ENCODE measurements at regions not wholly inside any gene's neighbourhood (a gene's known extent, or its start where the extent isn't known, plus 50 kb on each side); places are given as distances from the start of the nearest gene placed in this dataset.
"Not testable (repeated sequence)": the region's sequence is repeated elsewhere in the genome, so short reads cannot be mapped to it uniquely, and the experiment has no call there.

DNA sequence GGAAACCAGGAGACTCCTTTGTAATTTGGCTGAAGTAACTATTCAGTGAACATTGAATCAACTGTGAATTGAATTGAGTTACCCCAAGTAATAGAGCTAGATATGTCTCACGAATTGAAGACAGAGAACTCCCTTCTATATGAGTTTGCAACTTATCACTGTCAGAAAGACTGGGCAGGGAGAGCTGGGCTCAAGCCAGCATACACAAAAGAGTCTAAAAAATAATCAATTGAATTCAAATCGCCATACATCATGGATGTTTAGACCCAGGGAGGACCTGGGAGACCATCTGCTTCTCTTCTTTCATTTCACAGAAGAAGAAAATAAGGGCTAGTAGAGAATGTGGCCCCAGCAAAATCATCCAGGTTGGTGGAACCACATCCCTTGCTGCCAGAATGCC, 503.1 kb upstream of the AUTS2 start:
- DNase-seq (ENCODE audit: low spot score), result no peak

DNA sequence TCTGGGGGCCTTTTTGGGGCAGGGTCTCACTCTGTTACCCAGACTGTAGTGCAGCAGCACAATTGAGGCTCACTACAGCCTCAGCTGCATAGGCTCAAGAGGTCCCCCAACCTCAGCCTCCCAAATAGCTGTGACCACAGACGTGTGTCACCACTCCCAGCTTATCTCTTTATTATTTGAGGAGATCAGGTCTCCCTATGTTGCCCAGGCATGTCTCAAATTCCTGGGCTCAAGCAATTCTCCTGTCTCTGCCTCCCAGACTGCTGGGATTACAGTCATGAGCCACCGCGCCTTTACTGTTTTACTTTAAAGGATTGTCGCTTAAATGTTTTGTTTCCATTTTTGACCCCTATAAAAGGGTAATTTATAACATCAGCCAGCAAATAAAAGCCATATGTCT, 502.6 kb upstream of the AUTS2 start:
- DNase-seq (ENCODE audit: low spot score), result no peak

DNA sequence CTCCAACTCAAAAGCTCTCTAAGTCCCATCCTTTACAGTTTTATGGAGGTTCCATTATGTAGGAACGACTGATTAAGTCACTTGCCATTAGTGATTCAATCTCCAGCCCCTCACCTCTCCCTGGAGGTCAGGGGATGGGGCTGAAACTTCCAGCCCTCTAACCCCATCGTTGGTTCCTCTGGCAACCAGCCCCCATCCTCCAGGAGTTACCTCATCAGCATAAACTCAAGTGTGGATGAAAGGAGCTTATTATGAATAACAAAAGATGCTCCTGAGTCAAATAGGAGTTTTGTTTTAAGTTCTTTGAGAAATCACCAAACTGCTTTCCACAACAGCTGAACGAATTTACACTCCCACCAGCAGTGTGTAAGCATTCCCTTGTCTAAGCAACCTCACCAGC, 494.3 kb upstream of the AUTS2 start:
- no peak for DNase-seq (ENCODE audit: low spot score)

DNA sequence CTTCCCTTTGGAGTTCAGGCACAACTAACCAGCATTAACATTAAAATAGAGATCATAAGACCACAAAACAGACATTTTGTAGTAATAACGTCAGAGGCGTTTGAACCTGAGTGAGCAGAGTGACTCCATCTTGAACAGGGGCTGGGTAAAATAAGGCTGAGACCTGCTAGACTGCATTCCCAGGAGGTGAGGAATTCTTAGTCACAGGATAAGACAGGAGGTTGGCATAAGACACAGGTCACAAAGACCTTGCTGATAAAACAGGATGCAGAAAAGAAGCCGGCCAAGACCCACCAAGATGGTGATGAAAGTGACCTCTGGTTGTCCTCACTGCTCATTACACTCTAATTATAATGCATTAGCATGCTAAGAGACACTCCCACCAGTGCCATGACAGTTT, 493.2 kb upstream of the AUTS2 start:
- no peak for DNase-seq (ENCODE audit: low spot score)

DNA sequence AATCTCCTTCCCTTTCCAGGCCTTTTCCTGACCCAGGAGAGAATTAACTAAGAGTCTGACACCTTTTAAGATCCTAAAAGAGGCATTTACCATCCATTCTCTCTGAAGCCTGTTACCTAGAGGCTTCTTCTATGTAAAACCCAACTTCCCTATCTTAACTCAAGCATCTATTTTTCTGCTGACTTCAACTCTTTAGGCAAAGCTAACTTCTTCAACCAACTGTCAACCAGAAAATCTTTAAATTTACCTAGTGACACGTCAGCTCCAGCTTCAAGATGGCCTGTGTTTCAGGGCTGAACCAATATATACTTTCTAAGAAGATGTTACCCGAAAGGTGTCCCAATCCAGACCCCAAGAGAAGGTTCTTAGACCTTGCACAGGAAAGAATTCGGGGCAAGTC, 492.3 kb upstream of the AUTS2 start:
- no peak for DNase-seq (ENCODE audit: low spot score)

DNA sequence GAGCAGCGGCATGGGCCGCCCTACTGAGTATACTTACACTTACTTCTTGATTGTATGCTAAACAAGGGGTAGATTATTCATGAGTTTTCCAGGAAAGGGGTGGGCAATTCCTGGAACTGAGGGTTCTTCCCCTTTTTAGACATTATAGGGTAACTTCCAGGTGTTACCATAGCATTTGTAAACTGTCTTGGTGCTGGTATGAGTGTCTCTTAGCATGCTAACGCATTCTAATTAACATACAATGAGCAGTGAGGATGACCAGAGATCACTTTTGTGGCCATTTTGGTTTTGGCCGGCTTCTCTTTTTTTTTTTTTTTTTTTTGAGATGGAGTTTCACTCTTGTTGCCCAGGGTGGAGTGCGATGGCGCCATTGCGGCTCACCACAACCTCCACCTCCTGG, 491.8 kb upstream of the AUTS2 start:
- not testable (repeated sequence) for DNase-seq (ENCODE audit: low spot score)

DNA sequence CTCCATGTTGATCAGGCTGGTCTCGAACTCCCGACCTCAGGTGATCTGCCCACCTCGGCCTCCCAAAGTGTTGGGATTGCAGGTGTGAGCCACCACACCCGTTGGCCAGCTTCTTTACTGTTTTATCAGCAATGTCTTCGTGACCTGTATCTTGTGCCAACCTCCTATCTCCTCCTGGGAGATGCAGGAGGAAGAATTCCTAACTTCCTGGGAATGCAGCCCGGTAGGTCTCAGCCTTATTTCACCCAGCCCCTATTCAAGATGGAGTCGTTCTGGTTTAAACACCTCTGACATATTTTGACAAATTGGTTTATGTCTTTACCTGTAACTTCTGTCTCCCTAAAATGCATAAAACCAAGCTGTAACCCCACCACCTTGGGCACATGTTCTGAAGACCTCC, 491.3 kb upstream of the AUTS2 start:
- not testable (repeated sequence) for DNase-seq (ENCODE audit: low spot score)

DNA sequence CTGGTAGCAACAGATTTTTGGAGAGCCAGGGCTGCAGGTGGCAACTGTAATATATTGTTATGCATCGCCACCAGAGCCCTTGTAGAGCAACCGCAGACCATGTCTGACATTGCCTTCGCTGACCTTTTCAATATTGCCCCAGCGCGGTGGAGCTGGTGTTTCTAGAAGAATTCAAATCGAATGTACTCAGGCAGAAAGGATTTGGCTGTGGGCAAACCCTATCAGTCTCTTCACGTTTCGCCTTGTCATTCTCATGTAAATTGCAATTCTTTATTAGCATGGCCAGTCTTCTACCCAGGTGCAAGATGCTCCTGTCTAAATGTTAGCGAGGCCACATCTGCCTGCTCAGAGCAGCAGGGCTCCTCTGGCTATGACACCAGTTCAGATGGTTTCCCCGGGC, 490.2 kb upstream of the AUTS2 start:
- DNase-seq (ENCODE audit: low spot score), result no peak

DNA sequence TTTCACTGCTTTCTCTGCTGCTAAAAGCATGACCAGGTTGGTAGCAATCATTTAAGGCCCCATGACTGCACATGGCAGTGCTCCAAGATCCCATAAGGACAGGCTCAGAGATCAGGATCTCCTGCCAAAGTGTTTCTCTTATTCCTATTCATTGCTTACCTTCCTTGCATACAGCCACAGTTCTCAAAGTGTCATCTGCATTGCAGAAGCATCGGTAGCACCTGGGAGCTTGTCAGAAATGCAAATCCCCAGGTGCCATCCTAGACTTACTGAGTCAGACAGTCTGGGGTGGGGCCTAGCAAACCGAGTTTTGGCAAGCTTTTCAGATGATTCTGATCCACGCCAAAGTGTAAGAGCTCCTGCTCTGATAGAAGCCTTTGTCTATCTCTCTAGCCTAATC, 489.0 kb upstream of the AUTS2 start:
- no peak for DNase-seq (ENCODE audit: low spot score)

DNA sequence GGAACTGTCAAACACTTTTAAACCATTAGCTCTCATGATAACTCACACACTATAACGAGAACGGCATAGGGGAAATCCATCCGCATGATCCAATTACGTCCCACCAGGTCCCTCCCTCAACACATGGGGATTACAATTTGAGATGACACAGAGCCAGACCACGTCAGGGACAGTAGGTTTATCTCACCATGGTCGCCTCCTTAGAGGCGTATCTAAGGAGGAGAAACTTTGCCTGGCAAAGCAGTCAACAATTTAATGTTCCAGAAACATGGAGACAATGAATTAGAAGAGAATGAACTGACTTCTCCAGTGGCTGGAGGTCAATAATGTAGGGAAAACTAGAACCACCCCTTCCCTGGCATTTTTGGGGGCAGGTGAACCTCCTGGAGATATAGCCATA, 488.4 kb upstream of the AUTS2 start:
- no peak for DNase-seq (ENCODE audit: low spot score)

DNA sequence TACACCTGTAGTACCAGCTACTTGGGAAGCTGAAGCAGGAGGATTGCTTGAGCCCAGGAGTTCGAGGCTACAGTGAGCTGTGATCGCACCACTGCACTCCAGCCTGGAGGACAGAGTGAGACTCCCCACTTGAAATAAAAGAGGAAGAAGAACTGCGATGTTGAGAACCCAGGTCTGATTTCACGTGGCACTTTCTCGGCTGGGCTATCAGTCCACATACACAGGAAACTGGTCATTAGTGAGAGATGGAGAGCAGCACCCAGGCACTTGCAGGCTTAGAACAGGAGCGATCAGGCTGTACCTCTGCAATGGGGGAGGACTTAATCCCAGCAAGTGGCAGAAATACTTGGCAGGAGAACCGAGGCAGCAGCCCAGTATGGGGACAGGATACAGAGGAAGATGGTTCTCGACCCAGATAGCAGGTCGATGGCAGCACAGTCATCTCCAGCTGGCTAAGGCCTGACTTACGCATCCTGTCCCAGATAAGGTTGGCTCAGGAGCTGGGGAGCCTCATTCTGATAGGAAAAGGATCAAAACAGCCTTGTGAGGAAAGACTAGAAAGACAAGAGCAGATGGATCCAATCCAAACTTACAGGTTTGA, 487.7 kb upstream of the AUTS2 start:
- no peak for DNase-seq (ENCODE audit: low spot score)

DNA sequence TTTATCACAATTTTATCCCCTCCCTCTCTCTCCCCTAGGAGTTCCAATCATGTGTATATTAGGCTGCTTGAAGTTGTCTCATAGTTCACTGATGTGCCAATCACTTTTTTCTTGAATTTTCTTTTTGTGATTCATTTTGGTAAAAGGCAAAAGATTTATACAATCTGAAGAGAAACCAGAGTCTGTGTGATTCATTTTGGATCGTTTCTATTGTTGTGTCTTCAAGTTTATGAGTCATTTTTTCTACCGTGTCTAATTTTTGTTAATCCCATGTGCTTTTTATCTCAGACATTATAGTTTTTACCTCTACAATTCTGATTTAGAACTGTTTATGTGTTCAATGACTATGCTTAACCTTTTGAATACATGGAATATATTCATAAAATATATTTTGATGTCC, 483.9 kb upstream of the AUTS2 start:
- no peak for DNase-seq (ENCODE audit: low spot score)

DNA sequence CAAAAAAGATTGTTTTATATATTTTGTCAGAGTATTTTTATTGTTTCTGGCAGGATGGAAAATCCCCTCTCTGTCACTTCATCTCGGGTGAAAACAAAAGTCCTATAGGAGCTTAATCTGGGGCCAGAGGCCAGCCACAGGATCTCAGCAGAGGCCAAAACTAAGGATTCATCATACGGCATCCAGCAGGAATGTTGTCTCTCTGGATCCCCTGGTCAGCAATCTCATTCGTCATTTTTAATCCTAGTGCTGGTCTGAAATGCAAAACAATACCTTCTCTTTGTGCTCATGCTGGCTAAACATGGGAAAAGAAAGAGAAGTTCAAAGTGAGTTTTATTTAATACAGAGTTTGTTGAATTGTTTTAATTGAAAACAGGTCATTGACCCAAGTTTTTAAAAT, 482.5 kb upstream of the AUTS2 start:
- DNase-seq (ENCODE audit: low spot score), result no peak

DNA sequence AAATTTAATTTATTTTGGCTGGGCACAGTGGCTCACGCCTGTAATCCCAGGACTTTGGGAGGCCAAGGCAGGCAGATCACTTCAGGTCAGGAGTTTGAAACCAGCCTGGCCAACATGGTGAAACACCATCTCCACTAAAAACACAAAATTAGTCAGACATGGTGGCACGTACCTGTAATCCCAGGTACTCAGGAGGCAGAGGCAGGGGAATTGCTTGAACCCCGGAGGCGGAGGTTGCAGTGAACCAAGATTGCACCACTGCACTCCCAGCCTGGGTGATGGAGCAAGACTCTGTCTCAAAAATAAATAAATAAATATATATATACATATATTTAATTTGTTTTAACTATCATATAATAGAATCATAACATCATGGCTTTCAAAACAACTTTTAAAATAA, 482.1 kb upstream of the AUTS2 start:
- not testable (repeated sequence) for DNase-seq (ENCODE audit: low spot score)

DNA sequence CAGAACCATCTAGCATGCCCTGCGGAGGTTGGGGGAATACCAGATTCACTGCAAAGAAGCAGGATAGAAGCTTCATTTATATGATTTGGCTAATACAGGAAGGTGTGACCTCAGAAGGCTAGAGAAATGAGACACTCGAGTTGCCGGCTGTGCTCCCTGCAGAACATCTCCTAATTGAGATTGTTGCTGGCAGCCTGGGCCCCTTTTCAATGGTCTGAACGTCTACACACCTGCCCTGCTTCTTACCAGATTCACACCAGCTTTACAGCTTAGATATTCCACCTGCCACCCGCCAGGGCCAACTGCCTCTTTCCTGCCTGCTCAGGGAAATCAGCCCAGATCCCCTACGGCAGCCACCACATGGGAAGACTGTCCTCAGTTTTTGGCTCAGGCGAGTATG, 475.3 kb upstream of the AUTS2 start:
- DNase-seq (ENCODE audit: low spot score), result no peak

DNA sequence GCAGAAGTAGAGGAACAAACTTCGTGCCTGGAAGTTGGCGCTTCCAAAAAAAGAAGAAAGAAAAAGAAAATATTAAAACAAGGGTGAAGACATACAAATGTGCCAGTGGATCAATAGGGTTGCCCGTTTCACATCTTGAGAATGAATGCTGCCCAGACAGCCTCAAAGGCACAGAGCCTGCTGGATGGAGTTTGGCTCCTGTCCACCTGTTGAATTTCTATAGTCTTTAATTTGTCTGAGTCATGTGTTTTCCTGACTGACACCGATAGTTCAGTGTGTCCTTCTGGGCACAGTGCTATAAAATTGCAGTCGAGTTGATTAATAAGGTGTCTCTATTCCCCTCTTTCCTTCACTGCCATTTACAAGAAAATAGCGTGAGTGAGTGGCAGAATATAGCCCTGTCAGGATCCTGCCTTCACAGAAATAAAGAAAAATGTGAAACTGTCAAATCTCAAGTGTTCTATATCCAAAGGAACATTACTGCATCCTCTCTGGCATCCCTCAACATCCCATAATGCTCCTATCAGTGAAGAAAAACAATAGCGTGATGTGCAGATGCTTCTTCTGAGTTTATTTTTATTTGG, 471.3 kb upstream of the AUTS2 start:
- no peak for DNase-seq (ENCODE audit: low spot score)

DNA sequence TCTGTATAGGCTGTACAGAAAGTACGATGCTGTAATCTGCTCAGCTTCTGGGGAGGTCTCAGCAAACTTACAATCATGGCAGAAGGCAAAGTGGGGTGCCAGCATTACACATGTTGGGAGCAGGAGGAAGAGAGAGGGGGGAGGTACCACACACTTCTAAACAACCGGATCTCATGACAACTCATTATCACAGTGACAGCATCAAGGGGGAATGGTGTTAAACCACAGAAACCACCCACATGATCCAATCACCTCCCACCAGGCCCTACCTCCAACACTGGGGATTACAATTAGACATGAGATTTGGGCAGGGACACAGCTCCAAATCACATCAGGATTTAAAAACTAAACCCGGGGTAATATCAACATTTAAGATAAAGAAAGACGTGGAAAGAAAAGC, 468.8 kb upstream of the AUTS2 start:
- no peak for DNase-seq (ENCODE audit: low spot score)

DNA sequence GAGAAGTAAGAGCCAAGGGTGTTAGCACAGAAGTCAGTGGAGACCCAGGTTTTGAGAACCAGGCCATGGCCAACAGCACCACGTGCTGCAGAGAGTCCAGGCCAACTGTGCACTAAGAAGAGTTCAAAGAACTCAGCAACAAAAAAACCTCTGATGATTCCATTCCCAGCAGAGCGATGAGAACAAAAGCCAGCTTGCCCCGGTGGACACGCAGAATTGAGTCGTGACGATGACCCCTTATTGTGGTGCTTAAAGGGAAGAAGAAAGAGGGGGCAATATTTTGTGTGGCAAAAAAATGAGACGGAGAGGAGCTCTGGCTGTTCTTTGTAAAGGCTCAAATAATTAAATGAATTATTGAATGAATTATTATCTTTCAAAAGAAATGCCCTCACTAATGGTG, 468.3 kb upstream of the AUTS2 start:
- DNase-seq (ENCODE audit: low spot score), result no peak

DNA sequence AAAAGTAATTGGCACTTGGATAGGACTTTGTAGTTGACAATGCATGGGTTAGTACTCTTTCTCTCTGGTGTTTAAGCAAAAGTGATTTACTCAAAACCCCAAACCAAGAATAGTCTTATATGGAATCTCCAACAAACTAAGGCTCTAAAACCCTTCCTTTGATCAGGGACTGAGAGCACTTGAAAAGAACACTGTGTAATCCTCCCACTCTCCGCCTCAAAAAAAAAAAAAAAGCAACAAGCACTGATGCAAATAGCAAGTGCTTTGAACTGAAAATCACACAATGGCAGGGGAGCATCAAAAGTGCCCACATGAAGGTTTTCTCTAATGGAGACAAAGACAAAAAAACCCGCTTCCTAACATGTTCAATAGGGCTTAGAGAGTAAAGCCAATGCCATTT, 467.9 kb upstream of the AUTS2 start:
- no peak for DNase-seq (ENCODE audit: low spot score)

DNA sequence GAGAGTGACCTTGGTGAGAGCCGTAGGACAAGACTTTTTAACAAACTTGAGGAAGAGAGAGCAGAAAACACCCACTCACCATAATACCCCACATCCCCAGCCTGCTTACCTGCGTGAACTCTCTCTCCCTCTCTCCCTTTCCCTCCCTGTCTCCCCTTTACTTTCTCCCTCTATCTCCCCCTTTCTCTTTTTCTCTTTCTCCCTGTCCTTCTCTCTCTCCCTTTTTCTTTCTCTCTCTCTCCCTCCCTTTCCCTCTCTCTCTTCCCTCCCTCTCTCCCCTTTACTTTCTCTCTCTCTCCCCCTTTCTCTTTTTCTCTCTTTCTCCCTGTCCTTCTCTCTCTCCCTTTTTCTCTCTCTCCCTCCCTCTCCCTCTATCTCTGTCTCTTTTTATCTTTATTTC, 464.0 kb upstream of the AUTS2 start:
- DNase-seq (ENCODE audit: low spot score), result no peak

DNA sequence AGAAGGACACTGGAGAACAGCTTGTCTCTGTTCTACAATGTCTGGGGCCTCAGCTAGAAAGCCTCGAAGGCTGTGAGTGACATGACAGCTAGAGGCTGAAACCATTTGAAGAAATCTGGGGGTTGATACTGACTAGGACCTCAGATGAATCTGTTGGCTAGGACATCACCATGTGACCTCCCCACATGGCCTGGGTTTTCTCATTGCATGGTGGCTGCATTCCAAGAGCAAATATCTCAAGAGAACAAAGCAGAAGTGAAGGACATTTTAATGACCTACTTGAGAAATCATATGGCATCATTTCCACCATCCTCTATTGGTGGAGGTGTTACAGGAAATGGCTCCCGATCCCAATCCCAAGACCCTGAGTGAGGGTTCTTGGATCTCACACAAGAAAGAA, 450.6 kb upstream of the AUTS2 start:
- DNase-seq (ENCODE audit: low spot score), result no peak

DNA sequence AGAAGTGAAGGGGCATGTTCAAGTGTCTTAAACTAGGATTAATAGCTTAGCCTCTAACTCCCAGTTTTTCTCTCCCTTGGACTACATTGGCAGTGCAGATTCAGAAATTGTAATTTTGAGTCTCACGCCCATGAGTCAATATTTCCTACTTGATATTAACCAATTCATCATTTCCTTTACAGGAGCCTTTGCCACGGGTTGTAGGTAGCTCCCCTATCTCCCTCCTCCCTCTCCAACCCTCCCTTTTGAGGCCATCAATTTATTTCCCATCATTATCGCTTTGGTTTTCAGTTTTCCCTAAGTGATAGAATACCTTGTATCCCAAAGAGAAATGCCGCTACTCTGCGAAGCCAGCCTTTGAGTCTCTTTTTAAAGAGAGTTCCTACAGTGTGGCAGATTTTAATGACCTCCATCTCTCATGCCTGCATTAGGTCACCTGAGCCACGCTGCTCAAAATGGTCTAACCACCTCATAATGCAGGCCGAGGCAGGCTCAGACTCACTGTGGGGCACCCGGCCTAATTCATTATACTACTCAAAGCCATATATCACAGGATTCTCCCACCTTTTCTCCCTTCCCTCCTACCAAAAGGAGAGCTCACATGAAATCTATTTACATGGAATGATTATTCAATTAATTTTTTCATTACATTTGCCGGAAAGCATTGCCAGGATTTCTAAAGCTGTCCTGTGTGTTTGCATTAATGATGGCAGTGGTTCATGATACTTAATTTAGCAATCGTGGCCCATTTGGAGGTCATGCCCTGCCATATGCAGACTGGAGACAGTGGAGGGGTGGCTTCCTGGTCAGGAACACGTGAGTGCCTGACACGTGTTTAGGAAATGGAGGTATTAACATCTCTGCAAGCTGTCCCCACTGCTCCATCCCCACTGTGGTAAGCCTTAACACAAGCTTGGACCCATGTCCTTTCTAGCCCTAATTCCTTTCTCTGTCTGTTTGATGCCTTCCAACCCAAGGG, 448.2 kb upstream of the AUTS2 start:
- DNase-seq (ENCODE audit: low spot score), result no peak

DNA sequence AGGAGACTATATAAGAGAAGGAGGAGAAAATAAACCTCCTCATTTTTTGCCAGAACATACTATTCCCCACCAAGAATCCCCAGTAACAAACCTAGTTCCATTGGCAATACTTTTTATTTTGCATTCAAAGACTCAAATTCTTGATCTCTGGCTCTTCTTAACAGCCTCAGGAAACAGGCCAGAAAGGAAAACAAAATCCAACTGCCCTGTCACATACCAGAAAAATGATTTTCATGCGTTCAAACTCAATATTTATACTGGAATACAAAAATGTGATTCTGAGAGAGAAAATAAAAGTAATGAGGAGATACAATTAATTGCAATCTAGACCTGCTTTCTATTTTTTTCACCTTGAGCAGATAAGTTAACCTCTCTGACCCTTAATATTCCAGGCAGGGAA, 435.9 kb upstream of the AUTS2 start:
- no peak for DNase-seq (ENCODE audit: low spot score)
